GM18861 (cell line): ENCODE measurements at regions not wholly inside any gene's neighbourhood (a gene's known extent, or its start where the extent isn't known, plus 50 kb on each side); places are given as distances from the start of the nearest gene placed in this dataset.

Source experiments
- ATAC-seq: cut with Tn5 transposase; IDR thresholded peaks from one replicate; pipeline ENCODE4 v1.9.1; 2021; ENCODE audit not compliant: unreplicated experiment

- ATAC-seq: no peak
Measured at GRCh38 chr13:40103864-40104263, 448.4 kb downstream of the COG6 start.

GRCh38 chr13:40105231-40105630 lies 449.8 kb downstream of the COG6 start:
- no peak for ATAC-seq

GRCh38 chr13:40109351-40109844 lies 453.9 kb downstream of the COG6 start:
- ATAC-seq: no peak

- ATAC-seq: no peak
Measured at GRCh38 chr13:40113643-40114304, 458.3 kb downstream of the COG6 start.

- no peak for ATAC-seq
Measured at GRCh38 chr13:40114305-40114896, 458.9 kb downstream of the COG6 start.

- ATAC-seq: no peak
Measured at GRCh38 chr13:40115426-40115825, 460.0 kb downstream of the COG6 start.

- peak; percentile 95 for ATAC-seq
Measured at GRCh38 chr13:40116008-40116407, 460.5 kb downstream of the COG6 start.

- no peak for ATAC-seq
Measured at GRCh38 chr13:40118337-40118736, 462.9 kb downstream of the COG6 start.

GRCh38 chr13:40119852-40120251 lies 464.4 kb downstream of the COG6 start:
- no peak for ATAC-seq

GRCh38 chr13:40120288-40120687 lies 464.8 kb downstream of the COG6 start:
- no peak for ATAC-seq

- ATAC-seq: no peak
Measured at GRCh38 chr13:40120781-40121180, 465.3 kb downstream of the COG6 start.

- ATAC-seq: no peak
Measured at GRCh38 chr13:40121722-40122121, 466.3 kb downstream of the COG6 start.

GRCh38 chr13:40123962-40124632 lies 468.6 kb downstream of the COG6 start:
- no peak for ATAC-seq

GRCh38 chr13:40124633-40125015 lies 469.2 kb downstream of the COG6 start:
- ATAC-seq: no peak

GRCh38 chr13:40125336-40125735 lies 469.9 kb downstream of the COG6 start:
- no peak for ATAC-seq

- ATAC-seq: no peak
Measured at GRCh38 chr13:40126306-40127085, 471.0 kb downstream of the COG6 start.

GRCh38 chr13:40127476-40127875 lies 472.0 kb downstream of the COG6 start:
- ATAC-seq: no peak

GRCh38 chr13:40127925-40128324 lies 472.5 kb downstream of the COG6 start:
- ATAC-seq: no peak

- no peak for ATAC-seq
Measured at GRCh38 chr13:40129467-40129866, 474.0 kb downstream of the COG6 start.

- ATAC-seq: no peak
Measured at GRCh38 chr13:40130871-40131636, 475.6 kb downstream of the COG6 start.

- no peak for ATAC-seq
Measured at GRCh38 chr13:40132249-40132648, 476.8 kb downstream of the COG6 start.
